ENCODE measurements at regions not wholly inside any gene's neighbourhood (a gene's known extent, or its start where the extent isn't known, plus 50 kb on each side); places are given as distances from the start of the nearest gene placed in this dataset.

- no peaks in the 10 kb centered on the region for H3K36me3 Mint-ChIP-seq (ENCODE audit: low read depth)
- DNase-seq (ENCODE audit: low spot score): no peak
- H3K27ac Mint-ChIP-seq: no peak overlapping the region
- H3K27me3 Mint-ChIP-seq (ENCODE audit: low read depth): peaks cover 2% of the 10 kb centered on the region
- H3K9me3 Mint-ChIP-seq: no peaks in the 10 kb centered on the region
- H3K4me1 Mint-ChIP-seq (ENCODE audit: low read depth): peaks cover 17% of the 10 kb centered on the region
- H3K4me3 Mint-ChIP-seq: no peak overlapping the region
Observed at GRCh38 chr6:14647357-14647756, 529.8 kb downstream of the CD83 start.

GRCh38 chr6:14652536-14652935, 535.0 kb downstream of the CD83 start:
- H3K4me3 Mint-ChIP-seq: no peak overlapping the region
- peaks cover 3% of the 10 kb centered on the region for H3K36me3 Mint-ChIP-seq (ENCODE audit: low read depth)
- H3K9me3 Mint-ChIP-seq: peaks cover 9% of the 10 kb centered on the region
- H3K27ac Mint-ChIP-seq: no peak overlapping the region
- peaks cover 37% of the 10 kb centered on the region for H3K4me1 Mint-ChIP-seq (ENCODE audit: low read depth)
- no peaks in the 10 kb centered on the region for H3K27me3 Mint-ChIP-seq (ENCODE audit: low read depth)
- no peak for DNase-seq (ENCODE audit: low spot score)

- Mint-ChIP-seq H3K4me3 (peak overlapping the region; percentile 57), H3K27ac (peak overlapping the region; percentile 75), H3K4me1 (ENCODE audit: low read depth) (peaks cover 59% of the 10 kb centered on the region), H3K36me3 (ENCODE audit: low read depth) (peaks cover 3% of the 10 kb centered on the region), H3K27me3 (ENCODE audit: low read depth) (no peaks in the 10 kb centered on the region), H3K9me3 (peaks cover 9% of the 10 kb centered on the region)
- DNase-seq (ENCODE audit: low spot score): no peak
Observed at GRCh38 chr6:14655201-14656061, 537.9 kb downstream of the CD83 start.

- H3K4me1 Mint-ChIP-seq (ENCODE audit: low read depth): peaks cover 59% of the 10 kb centered on the region
- H3K4me3 Mint-ChIP-seq: peak overlapping the region; percentile 49
- H3K9me3 Mint-ChIP-seq: peaks cover 9% of the 10 kb centered on the region
- no peak for DNase-seq (ENCODE audit: low spot score)
- no peaks in the 10 kb centered on the region for H3K27me3 Mint-ChIP-seq (ENCODE audit: low read depth)
- H3K27ac Mint-ChIP-seq: peak overlapping the region; percentile 75
- H3K36me3 Mint-ChIP-seq (ENCODE audit: low read depth): peaks cover 3% of the 10 kb centered on the region
Observed at GRCh38 chr6:14656078-14656521, 538.5 kb downstream of the CD83 start.

GRCh38 chr6:14656649-14657048, 539.1 kb downstream of the CD83 start:
- peaks cover 54% of the 10 kb centered on the region for H3K4me1 Mint-ChIP-seq (ENCODE audit: low read depth)
- H3K9me3 Mint-ChIP-seq: peaks cover 9% of the 10 kb centered on the region
- no peak for DNase-seq (ENCODE audit: low spot score)
- peak overlapping the region; percentile 55 for H3K27ac Mint-ChIP-seq
- H3K4me3 Mint-ChIP-seq: peak overlapping the region; percentile 50
- no peaks in the 10 kb centered on the region for H3K27me3 Mint-ChIP-seq (ENCODE audit: low read depth)
- H3K36me3 Mint-ChIP-seq (ENCODE audit: low read depth): peaks cover 3% of the 10 kb centered on the region

GRCh38 chr6:14658030-14658429, 540.5 kb downstream of the CD83 start:
- Mint-ChIP-seq H3K9me3 (peaks cover 9% of the 10 kb centered on the region), H3K36me3 (ENCODE audit: low read depth) (peaks cover 3% of the 10 kb centered on the region), H3K27me3 (ENCODE audit: low read depth) (no peaks in the 10 kb centered on the region), H3K4me1 (ENCODE audit: low read depth) (peaks cover 50% of the 10 kb centered on the region), H3K27ac (no peak overlapping the region), H3K4me3 (no peak overlapping the region)
- no peak for DNase-seq (ENCODE audit: low spot score)

- no peak for DNase-seq (ENCODE audit: low spot score)
- H3K4me3 Mint-ChIP-seq: no peak overlapping the region
Observed at GRCh38 chr6:14658886-14659561, 541.5 kb downstream of the CD83 start.

GRCh38 chr6:14659841-14660240, 542.3 kb downstream of the CD83 start:
- Mint-ChIP-seq H3K27ac (no peak overlapping the region), H3K4me3 (no peak overlapping the region), H3K4me1 (ENCODE audit: low read depth) (peaks cover 58% of the 10 kb centered on the region), H3K36me3 (ENCODE audit: low read depth) (no peaks in the 10 kb centered on the region), H3K27me3 (ENCODE audit: low read depth) (no peaks in the 10 kb centered on the region), H3K9me3 (no peaks in the 10 kb centered on the region)
- no peak for DNase-seq (ENCODE audit: low spot score)

More at GRCh38 chr6:14658886-14659561, 541.5 kb downstream of the CD83 start:
- H3K27me3 Mint-ChIP-seq (ENCODE audit: low read depth): no peaks in the 10 kb centered on the region
- peaks cover 52% of the 10 kb centered on the region for H3K4me1 Mint-ChIP-seq (ENCODE audit: low read depth)
- H3K27ac Mint-ChIP-seq: no peak overlapping the region
- H3K9me3 Mint-ChIP-seq: peaks cover 8% of the 10 kb centered on the region
- peaks cover 3% of the 10 kb centered on the region for H3K36me3 Mint-ChIP-seq (ENCODE audit: low read depth)

GRCh38 chr6:14660806-14661579, 543.4 kb downstream of the CD83 start:
- Mint-ChIP-seq H3K27ac (no peak overlapping the region), H3K4me3 (no peak overlapping the region), H3K4me1 (ENCODE audit: low read depth) (peaks cover 56% of the 10 kb centered on the region), H3K27me3 (ENCODE audit: low read depth) (peaks cover under 1% of the 10 kb centered on the region), H3K9me3 (no peaks in the 10 kb centered on the region), H3K36me3 (ENCODE audit: low read depth) (no peaks in the 10 kb centered on the region)
- peak; percentile 64 for DNase-seq (ENCODE audit: low spot score)

- H3K27me3 Mint-ChIP-seq (ENCODE audit: low read depth): peaks cover 5% of the 10 kb centered on the region
- no peak overlapping the region for H3K4me3 Mint-ChIP-seq
- H3K27ac Mint-ChIP-seq: no peak overlapping the region
- no peaks in the 10 kb centered on the region for H3K36me3 Mint-ChIP-seq (ENCODE audit: low read depth)
- DNase-seq (ENCODE audit: low spot score): no peak
- peaks cover 52% of the 10 kb centered on the region for H3K4me1 Mint-ChIP-seq (ENCODE audit: low read depth)
- H3K9me3 Mint-ChIP-seq: no peaks in the 10 kb centered on the region
Observed at GRCh38 chr6:14661691-14662090, 544.1 kb downstream of the CD83 start.

- Mint-ChIP-seq H3K9me3 (no peaks in the 10 kb centered on the region), H3K36me3 (ENCODE audit: low read depth) (no peaks in the 10 kb centered on the region), H3K27ac (peak overlapping the region; percentile 82), H3K4me1 (ENCODE audit: low read depth) (peaks cover 29% of the 10 kb centered on the region), H3K27me3 (ENCODE audit: low read depth) (peaks cover 5% of the 10 kb centered on the region), H3K4me3 (peak overlapping the region; percentile 70)
- DNase-seq (ENCODE audit: low spot score): peak; percentile 27
Observed at GRCh38 chr6:14664112-14664601, 546.6 kb downstream of the CD83 start.

- Mint-ChIP-seq H3K36me3 (ENCODE audit: low read depth) (no peaks in the 10 kb centered on the region), H3K9me3 (no peaks in the 10 kb centered on the region), H3K4me1 (ENCODE audit: low read depth) (peaks cover 25% of the 10 kb centered on the region), H3K27ac (peak overlapping the region; percentile 82), H3K4me3 (peak overlapping the region; percentile 70), H3K27me3 (ENCODE audit: low read depth) (peaks cover 5% of the 10 kb centered on the region)
- no peak for DNase-seq (ENCODE audit: low spot score)
Observed at GRCh38 chr6:14664621-14665315, 547.2 kb downstream of the CD83 start.

Measured in T-helper 2 cell treated with Interferon-gamma antibody and Interleukin-4, amounts not matched to agents 5 μg/mL and 100 μg/mL, for 36 hours (primary cell).